ENCODE measurements at regions not wholly inside any gene's neighbourhood (a gene's known extent, or its start where the extent isn't known, plus 50 kb on each side); places are given as distances from the start of the nearest gene placed in this dataset.
"Not testable (repeated sequence)": the region's sequence is repeated elsewhere in the genome, so short reads cannot be mapped to it uniquely, and the experiment has no call there.

DNA sequence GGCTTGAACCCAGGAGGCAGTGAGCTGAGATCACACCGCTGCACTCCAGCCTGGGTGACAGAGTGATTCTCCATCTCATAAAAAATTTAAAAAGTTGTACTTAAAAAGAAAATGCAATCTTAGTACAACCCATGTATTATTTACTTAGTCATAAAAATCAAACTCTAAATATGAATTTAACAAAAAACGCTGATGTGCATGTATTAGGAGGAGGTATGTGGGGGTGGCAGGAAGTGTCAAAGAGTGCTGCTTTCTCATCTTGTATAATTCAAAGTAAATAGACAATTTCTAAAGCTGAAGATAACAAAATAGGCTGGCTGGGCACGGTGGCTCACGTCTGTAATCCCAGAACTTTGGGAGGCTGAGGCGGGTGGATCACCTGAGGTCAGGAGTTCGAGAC, 81.0 kb upstream of the NRBF2 start:
- Mint-ChIP-seq H3K27me3 (ENCODE audit: insufficient read depth) (peaks cover 15% of the 10 kb centered on the region), H3K36me3 (ENCODE audit: low read depth) (no peaks in the 10 kb centered on the region), H3K4me3 (no peak overlapping the region), H3K27ac (no peak overlapping the region), H3K9me3 (no peaks in the 10 kb centered on the region), H3K4me1 (ENCODE audit: low read depth) (peaks cover 7% of the 10 kb centered on the region)
- DNase-seq, result no peak
- TF ChIP-seq, protein P1, sequence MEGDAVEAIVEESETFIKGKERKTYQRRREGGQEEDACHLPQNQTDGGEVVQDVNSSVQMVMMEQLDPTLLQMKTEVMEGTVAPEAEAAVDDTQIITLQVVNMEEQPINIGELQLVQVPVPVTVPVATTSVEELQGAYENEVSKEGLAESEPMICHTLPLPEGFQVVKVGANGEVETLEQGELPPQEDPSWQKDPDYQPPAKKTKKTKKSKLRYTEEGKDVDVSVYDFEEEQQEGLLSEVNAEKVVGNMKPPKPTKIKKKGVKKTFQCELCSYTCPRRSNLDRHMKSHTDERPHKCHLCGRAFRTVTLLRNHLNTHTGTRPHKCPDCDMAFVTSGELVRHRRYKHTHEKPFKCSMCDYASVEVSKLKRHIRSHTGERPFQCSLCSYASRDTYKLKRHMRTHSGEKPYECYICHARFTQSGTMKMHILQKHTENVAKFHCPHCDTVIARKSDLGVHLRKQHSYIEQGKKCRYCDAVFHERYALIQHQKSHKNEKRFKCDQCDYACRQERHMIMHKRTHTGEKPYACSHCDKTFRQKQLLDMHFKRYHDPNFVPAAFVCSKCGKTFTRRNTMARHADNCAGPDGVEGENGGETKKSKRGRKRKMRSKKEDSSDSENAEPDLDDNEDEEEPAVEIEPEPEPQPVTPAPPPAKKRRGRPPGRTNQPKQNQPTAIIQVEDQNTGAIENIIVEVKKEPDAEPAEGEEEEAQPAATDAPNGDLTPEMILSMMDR (IDR thresholded peaks at IDR 0.05), result no peak

DNA sequence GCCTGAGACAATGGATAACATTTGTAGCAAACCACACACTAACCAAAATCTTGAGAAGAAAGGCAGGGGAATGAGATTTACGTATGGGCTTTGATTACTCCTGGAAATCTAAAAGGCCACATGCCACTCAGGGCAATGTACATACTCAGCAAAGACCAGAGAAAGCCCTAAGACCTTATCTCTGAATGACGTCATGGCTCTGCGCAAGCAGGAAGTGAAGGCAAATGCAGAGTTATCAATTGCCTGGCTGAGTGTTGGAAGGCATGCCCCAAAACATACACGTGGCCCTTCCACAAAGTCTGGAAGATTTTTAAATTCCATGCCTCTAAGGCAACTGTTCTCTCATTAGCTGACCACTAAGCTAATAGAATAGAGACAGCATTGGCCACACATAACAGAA, 90.9 kb upstream of the NRBF2 start:
- TF ChIP-seq, protein P1 (IDR thresholded peaks at IDR 0.05), result no peak
- no peak for DNase-seq
- H3K4me3 Mint-ChIP-seq, result no peak overlapping the region
- H3K9me3 Mint-ChIP-seq, result peaks cover 13% of the 10 kb centered on the region
- H3K27ac Mint-ChIP-seq, result no peak overlapping the region
- H3K36me3 Mint-ChIP-seq (ENCODE audit: low read depth), result no peaks in the 10 kb centered on the region
- H3K27me3 Mint-ChIP-seq (ENCODE audit: insufficient read depth), result peaks cover 13% of the 10 kb centered on the region
- H3K4me1 Mint-ChIP-seq (ENCODE audit: low read depth), result no peaks in the 10 kb centered on the region

DNA sequence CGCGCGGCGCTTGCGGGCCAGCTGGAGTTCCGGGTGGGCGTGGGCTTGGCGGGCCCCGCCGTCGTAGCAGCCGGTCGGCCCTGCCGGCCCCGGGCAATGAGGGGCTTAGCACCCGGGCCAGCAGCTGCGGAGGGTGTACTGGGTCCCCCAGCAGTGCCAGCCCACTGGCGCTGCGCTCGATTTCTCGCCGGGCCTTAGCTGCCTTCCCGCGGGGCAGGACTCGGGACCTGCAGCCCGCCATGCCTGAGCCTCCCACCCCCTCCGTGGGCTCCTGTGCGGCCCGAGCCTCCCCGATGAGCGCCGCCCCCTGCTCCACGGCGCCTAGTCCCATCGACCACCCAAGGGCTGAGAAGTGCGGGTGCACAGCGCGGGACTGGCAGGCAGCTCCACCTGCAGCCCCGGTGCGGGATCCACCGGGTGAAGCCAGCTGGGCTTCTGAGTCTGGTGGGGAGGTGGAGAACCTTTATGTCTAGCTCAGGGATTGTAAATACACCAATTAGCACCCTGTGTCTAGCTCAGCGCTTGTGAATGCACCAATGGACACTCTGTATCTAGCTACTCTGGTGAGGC, 99.4 kb upstream of the NRBF2 start:
- H3K36me3 Mint-ChIP-seq (ENCODE audit: low read depth); H3K27ac Mint-ChIP-seq; H3K4me1 Mint-ChIP-seq (ENCODE audit: low read depth); H3K9me3 Mint-ChIP-seq; H3K4me3 Mint-ChIP-seq; DNase-seq: not testable (repeated sequence)
- peaks cover 10% of the 10 kb centered on the region for H3K27me3 Mint-ChIP-seq (ENCODE audit: insufficient read depth)

DNA sequence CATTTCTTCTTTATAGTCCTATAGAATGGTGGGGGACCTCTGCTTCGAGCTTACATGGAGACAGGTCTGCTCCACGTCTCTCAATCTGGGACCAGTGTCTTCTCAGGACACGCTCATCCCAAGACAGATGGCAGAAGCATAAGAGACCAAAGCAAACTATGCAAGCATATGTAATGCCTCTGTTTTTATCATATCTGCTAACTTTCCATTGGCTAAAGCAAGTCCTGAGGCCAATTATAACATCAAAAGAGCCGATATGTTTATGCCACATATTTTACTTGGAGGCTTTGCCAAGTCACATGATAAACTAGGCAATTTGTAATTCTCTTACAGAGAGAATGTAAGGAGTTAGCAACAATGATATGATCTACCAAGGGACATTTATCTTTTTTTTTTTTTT, 102.6 kb upstream of the NRBF2 start:
- Mint-ChIP-seq H3K4me3 (no peak overlapping the region), H3K27me3 (ENCODE audit: insufficient read depth) (peaks cover 5% of the 10 kb centered on the region; the same call in 1 of the 2 replicates), H3K9me3 (no peaks in the 10 kb centered on the region; the same call in 1 of the 2 replicates), H3K36me3 (ENCODE audit: low read depth) (no peaks in the 10 kb centered on the region), H3K27ac (no peak overlapping the region), H3K4me1 (ENCODE audit: low read depth) (no peaks in the 10 kb centered on the region)
- TF ChIP-seq, protein P1 (IDR thresholded peaks at IDR 0.05), result no peak
- DNase-seq, result no peak

DNA sequence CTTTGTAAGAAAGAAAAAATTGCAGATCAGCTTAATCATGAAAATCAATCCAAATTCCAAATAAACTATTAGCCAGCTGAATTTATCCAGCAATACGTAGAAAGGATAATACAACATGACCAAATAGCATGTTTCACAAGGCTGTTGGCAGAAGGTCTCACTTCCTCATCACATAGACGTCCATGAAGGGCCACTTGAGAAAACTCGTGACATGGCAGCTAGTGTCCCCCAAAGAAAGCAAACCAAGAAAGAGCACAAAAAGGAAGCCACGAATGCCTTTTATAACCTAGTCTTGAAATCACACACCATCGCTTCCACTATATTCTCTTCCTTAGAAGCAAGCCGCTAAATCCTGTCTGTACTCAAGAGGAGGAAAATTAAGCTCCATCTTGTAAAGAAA, 105.6 kb upstream of the NRBF2 start:
- H3K27me3 Mint-ChIP-seq (ENCODE audit: insufficient read depth), result peaks cover 7% of the 10 kb centered on the region; the same call in 1 of the 2 replicates
- no peak overlapping the region for H3K27ac Mint-ChIP-seq
- TF ChIP-seq, protein P1 (IDR thresholded peaks at IDR 0.05), result no peak
- H3K36me3 Mint-ChIP-seq (ENCODE audit: low read depth), result no peaks in the 10 kb centered on the region
- DNase-seq, result no peak
- no peak overlapping the region for H3K4me3 Mint-ChIP-seq
- H3K9me3 Mint-ChIP-seq, result no peaks in the 10 kb centered on the region
- H3K4me1 Mint-ChIP-seq (ENCODE audit: low read depth), result no peaks in the 10 kb centered on the region

DNA sequence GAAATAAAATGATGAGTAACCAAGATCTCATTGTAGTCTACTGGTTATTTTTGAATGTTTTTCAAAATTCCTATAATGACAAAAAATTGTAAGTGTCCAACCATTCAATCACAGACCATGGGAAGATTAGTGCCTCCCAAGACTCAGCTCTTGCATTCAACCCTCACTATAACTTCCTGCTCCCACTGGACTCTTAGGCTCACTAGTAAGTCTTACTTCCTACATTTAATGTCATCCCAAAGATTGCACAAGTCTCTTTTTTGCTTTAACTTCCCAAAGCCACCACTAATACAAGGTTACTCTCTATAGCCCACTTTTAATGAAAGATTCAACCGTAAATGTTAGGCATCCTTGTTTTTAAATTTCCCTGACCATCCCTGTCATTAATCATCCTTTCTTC, 111.9 kb upstream of the NRBF2 start:
- H3K4me3 Mint-ChIP-seq, result no peak overlapping the region
- no peaks in the 10 kb centered on the region for H3K36me3 Mint-ChIP-seq (ENCODE audit: low read depth)
- H3K9me3 Mint-ChIP-seq, result no peaks in the 10 kb centered on the region
- TF ChIP-seq, protein P1 (IDR thresholded peaks at IDR 0.05), result no peak
- DNase-seq, result no peak
- H3K27me3 Mint-ChIP-seq (ENCODE audit: insufficient read depth), result peaks cover 7% of the 10 kb centered on the region; the same call in 1 of the 2 replicates
- H3K4me1 Mint-ChIP-seq (ENCODE audit: low read depth), result no peaks in the 10 kb centered on the region
- no peak overlapping the region for H3K27ac Mint-ChIP-seq

Measured in HFFc6 (cell line).